Esophagus squamous epithelium (tissue), 4 donors: ENCODE measurements at regions not wholly inside any gene's neighbourhood (a gene's known extent, or its start where the extent isn't known, plus 50 kb on each side); places are given as distances from the start of the nearest gene placed in this dataset.

ENCODE experiments used
- POLR2A ChIP-seq, 4 donors: fragments of 450-650 bp; IDR thresholded peaks; one replicate each; pipeline ENCODE4 v1.6.1; 2017; ENCODE audit warnings: antibody characterized with exemption in 4 of 4, mild to moderate bottlenecking in 4 of 4, moderate library complexity in 3 of 4
- TF ChIP-seq, protein P1 (sequence below), 6 experiments: fragments of 450-650 bp in 4 of 6; fragments of 200-600 bp in 2 of 6; sonication (generic) in 2 of 6; IDR thresholded peaks; one replicate each; pipeline ENCODE4 v1.5.1; 2016 to 2019; ENCODE audit warnings: antibody characterized with exemption in 6 of 6, mild to moderate bottlenecking in 4 of 6, moderate library complexity in 4 of 6

DNA sequence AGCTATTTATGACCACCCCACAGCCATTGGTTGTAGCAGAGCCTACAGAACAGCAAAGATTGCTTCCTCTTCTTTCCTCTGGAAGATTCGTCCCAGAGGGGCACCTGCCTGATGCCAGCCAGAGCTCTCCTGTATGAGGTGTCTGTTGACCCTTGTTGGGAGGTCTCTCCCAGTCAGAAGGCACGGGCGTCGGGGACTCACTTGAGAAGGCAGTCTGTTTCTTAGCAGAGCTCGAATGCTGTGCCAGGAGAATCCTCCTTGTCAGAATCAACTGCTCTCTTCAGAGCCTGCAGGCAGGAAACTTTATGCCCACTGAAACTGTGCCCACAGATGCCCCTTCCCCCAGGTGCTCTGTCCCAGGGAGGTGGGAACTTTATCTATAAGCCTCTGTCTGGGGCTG, 479.5 kb upstream of the IZUMO3 start:
- no peak for TF ChIP-seq POLR2A (IDR thresholded peaks at IDR 0.05)
- TF ChIP-seq, protein P1, sequence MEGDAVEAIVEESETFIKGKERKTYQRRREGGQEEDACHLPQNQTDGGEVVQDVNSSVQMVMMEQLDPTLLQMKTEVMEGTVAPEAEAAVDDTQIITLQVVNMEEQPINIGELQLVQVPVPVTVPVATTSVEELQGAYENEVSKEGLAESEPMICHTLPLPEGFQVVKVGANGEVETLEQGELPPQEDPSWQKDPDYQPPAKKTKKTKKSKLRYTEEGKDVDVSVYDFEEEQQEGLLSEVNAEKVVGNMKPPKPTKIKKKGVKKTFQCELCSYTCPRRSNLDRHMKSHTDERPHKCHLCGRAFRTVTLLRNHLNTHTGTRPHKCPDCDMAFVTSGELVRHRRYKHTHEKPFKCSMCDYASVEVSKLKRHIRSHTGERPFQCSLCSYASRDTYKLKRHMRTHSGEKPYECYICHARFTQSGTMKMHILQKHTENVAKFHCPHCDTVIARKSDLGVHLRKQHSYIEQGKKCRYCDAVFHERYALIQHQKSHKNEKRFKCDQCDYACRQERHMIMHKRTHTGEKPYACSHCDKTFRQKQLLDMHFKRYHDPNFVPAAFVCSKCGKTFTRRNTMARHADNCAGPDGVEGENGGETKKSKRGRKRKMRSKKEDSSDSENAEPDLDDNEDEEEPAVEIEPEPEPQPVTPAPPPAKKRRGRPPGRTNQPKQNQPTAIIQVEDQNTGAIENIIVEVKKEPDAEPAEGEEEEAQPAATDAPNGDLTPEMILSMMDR (IDR thresholded peaks at IDR 0.05), result no peak
